GM18502 (cell line): ENCODE measurements at regions not wholly inside any gene's neighbourhood (a gene's known extent, or its start where the extent isn't known, plus 50 kb on each side); places are given as distances from the start of the nearest gene placed in this dataset.
"Not testable (repeated sequence)": the region's sequence is repeated elsewhere in the genome, so short reads cannot be mapped to it uniquely, and the experiment has no call there.

Experiments used
- ATAC-seq: cut with Tn5 transposase; IDR thresholded peaks from one replicate; pipeline ENCODE4 v1.9.1; 2021; ENCODE audit warnings: mild to moderate bottlenecking; ENCODE audit not compliant: unreplicated experiment, poor library complexity

DNA sequence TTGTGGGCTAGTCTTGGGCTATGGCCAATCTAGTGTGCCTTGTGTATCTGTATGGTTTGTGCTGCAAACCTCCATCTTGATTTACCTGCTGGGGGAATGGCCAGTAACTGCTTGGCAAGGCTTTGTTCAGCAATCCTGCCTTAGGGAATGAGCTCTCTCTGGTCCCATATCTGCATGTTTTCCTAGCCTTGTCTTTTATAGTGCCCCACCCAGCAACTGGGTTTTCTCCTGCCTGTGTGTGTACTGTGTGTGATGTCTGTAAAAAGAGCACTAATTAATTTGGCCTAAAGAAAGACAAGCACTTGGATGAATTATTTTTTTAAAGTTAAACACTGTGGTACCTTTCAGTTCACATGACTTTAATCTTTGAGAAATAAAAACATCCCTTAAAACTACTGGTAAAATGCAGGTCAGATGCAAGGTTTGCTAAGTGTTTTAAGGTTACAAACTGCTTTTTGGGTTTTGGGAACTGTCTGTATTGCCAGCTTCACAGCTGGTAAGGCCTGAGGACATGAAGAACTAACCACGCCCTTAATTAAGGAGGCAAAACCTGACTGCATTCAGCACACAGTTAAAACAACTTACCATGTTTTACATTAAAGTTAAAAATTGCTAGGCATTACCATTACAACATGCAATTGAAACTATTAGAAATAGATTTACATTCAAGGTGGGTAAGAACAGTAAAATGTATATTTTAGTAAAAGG, 1169.2 kb downstream of the OTOL1 start:
- no peak for ATAC-seq

DNA sequence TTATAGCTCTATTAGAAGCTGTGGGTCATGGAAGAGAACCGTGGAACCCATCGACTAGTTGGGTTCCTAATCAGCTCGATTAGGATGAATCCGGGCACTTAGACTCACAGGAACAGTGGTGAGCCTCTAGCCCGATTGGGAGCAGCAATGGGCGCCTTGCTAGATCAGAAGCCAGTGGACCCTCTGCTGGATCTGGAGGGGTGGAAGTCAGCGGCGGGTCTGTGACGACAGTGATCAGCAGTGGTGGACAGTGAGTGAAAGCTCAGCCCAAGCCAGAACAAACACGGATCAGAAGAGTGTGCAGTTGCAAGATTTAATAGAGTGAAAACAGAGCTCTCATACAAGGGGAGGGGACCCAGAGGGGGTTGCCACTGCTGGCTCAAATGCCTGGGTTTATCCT, 1170.2 kb downstream of the OTOL1 start:
- no peak for ATAC-seq

DNA sequence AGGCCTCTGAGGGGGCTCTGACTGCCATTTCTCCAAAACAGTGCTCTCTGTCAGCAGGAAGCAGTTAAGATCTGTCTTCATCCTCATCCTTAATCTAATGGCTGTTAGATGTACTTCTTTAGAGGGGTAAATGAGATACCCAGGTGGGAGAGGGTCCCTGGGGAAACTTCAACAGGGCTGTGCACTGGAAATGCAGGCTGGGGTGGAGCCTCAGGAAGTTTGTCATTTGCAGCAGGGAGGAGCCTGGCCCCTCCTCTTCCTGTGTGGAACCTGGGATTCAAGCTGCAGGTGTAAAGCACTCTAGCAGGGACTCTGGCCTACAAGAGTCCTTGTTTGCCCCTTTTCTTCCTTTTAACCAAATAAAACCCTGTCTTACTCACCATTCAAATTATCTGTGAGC, 1173.6 kb downstream of the OTOL1 start:
- no peak for ATAC-seq

DNA sequence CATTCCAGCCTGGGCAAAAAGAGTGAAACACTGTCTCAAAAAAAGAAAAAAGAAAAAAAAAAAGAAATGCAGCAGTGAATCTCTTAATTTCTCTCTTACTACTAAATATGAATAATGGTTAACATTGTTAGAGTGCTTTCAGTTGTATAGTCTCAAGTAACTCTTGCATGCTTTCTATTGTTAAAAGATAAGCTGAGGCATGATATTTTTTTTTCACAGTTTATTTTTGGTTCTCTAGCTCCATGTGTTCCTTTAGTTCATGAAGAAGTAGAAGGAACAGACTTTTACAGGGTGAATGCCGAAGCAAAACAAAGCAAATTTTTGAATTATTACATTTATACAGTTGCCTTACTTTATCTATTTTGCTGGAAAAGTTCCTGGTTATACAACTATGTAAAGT, 1180.9 kb downstream of the OTOL1 start:
- no peak for ATAC-seq

DNA sequence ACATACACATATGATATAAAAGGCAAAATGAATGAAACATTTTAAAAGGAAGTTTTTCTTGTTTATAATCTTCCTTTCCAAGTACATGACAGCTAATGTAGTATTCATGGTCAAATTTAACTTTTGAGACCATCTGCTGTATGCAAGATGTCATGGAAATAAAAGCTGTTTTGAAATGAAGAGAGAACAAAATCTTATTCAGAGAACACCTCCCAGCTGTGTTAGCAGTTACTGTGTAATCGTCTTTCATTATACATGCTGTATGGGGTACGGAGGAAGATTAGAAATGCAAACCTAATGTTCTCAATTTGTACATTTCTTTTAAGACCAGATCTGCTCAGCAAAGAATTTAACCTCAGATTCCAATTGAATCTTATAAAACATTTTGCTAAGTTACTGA, 1182.3 kb downstream of the OTOL1 start:
- no peak for ATAC-seq

DNA sequence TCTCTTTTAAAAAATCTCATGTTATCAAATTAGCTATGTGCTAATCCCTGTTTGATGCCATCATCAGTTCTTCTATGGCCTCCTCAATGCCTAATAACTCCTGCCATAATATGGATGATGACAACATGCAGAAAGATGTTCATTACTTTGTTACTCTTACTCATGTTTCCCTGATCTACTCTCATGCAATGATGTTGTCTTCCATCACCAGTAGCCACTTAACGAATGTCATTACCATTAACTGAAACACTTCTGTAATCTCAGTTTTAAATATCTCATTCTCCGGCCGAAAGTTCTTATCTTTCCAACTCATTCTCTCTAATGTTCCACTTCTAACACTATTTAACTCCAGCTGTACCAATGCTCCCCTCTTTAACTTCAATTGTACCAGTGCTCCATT, 1187.7 kb downstream of the OTOL1 start:
- ATAC-seq: no peak

DNA sequence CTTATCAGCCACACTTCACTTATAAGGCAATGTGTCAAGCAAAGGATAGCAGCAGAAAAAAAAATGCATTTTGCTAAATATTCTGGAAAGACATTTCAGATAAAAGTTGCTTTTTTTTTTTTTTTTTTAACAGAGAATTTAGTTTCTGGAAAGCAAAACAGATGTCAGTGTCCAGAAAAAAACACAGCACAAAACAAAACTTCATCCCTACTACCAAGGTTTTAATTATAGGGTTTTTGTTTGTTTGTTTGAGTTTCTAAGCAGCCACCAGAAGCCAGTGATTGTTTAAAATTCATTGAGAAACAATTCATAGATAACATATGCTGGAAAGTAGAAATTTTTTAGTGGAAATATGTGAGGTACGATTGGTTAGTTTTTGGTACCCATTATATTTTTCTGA, 1202.7 kb downstream of the OTOL1 start:
- ATAC-seq: no peak

DNA sequence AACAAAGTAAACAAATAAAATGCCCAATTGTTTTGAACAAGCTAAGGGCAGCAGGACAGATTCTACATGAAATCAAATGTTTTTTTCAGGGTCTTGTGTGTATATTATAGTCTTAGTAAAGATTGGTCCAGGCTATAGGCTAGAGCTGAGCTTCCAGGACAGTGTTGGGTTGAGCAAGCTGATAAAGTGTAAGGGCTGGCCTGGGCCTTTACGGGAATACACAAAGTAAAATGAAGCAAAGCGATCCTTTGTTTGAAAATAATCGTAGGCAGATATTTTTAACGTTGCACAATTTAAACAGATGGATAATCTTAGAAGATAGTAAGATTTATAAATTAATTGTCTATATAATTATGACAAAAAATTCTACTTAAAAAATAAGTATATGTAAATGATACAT, 1204.6 kb downstream of the OTOL1 start:
- no peak for ATAC-seq

DNA sequence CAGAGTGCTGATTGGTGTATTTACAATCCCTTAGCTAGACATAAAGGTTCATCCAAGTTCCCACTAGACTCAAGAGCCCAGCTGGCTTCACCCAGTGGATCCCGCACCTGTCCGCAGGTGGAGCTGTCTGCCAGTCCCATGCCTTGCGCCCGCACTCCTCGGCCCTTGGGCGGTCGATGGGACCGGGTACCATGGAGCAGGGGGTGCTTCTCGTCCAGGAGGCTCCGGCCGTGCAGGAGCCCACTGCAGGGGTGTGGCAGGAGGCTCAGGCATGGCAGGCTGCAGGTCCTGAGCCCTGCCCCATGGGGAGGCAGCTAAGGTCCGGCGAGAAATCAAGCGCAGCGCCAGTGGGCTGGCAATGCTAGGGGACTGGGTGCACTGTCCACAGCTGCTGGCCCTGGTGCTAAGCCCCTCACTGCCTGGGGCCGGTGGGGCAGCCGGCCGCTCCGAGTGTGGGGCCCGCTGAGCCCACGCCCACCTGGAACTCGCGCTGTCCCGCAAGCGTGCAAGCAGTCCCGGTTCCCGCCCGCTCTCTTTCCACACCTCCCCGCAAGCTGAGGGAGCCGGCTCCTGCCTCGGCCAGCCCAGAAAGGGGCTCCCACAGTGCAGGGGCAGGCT, 1206.3 kb downstream of the OTOL1 start:
- no peak for ATAC-seq

DNA sequence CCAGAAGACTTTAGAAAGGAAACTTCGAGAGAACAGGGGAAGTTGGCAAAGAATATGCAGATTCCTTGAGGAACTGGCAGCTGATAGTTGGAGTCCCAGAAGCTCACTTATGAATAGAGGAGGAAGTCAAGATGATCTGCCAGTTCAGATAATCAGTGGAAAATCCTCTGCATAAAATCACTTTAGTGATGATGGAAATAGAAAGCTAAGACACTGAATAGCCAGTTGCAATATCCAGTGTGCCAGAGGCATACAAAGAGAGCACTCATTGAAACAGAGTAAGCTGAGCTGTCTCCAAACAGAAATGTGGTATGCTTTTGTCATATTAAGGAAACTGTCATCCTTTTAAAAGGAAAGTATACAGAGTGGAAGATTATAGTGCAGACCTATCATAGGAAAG, 1207.6 kb downstream of the OTOL1 start:
- no peak for ATAC-seq

DNA sequence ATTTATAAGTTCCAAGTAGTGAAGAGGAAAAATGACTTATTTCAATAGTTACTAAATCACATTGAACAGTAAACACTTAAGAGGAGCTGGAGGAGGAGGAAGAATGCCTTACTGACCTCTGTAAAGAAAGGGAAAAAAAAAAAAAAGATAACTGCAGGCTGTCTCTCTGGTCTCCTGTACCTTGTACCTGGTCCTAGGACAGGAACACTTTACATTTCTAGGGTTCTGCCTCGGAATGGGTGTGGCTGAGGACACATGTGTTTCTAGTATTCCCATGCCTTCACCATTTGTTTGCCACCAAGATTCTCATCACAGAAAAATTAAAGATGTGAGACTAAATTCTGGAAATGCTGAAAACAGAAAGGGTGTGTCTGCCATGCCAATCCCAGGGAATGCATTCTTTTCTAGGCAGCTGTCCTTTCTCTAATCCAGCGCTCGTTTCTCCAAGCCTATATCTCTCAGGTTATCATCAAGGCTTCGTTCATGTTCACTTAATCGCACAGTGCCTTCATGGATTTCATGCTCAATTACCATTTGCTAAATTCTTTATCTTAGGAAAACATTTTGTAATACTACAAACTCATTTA, 1208.3 kb downstream of the OTOL1 start:
- ATAC-seq: no peak

DNA sequence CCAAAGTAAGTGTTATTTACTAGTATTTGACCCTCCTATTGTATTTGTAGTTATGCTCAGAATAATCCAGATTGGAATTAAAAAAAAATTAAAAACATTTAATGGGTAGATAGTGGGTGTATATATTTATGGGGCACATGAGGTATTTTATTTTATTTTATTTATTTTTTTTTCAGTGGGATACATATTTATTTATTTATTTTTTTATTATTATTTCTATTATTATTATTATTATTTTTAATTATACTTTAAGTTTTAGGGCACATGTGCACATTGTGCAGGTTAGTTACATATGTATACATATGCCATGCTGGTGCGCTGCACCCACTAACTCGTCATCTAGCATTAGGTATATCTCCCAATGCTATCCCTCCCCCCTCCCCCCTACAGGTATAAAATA, 1211.8 kb downstream of the OTOL1 start:
- not testable (repeated sequence) for ATAC-seq

DNA sequence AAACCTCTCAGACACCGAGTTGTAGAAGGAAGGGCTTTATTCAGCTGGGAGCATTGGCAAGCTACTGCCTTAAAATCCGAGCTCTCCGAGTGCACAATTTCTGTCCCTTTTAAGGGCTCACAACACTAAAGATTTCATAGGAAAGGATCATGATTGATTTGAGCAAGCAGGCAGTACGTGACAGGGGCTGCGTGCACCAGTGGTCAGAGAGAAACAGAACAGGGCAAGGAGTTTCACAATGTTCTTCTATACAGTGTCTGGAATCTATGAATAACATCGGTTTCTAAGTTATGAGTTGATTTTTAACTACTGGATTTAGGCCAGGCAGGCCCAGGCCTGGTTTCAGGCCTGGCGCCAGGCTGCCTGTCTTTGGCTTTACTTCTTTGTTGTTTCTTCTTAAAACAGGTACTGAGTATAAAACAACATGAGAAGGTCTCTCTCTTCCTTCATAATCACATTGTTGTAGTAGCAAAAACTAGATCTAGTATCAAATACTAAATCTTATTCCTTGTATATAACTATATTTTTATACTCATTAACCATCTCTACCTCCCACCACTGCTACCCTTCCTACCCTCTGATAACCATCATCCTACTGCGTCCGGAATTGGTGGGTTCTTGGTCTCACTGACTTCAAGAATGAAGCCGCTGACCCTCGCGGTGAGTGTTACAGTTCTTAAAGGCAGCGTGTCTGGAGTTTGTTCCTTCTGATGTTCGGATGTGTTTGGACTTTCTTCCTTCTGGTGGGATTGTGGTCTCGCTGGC, 1212.5 kb downstream of the OTOL1 start:
- not testable (repeated sequence) for ATAC-seq

DNA sequence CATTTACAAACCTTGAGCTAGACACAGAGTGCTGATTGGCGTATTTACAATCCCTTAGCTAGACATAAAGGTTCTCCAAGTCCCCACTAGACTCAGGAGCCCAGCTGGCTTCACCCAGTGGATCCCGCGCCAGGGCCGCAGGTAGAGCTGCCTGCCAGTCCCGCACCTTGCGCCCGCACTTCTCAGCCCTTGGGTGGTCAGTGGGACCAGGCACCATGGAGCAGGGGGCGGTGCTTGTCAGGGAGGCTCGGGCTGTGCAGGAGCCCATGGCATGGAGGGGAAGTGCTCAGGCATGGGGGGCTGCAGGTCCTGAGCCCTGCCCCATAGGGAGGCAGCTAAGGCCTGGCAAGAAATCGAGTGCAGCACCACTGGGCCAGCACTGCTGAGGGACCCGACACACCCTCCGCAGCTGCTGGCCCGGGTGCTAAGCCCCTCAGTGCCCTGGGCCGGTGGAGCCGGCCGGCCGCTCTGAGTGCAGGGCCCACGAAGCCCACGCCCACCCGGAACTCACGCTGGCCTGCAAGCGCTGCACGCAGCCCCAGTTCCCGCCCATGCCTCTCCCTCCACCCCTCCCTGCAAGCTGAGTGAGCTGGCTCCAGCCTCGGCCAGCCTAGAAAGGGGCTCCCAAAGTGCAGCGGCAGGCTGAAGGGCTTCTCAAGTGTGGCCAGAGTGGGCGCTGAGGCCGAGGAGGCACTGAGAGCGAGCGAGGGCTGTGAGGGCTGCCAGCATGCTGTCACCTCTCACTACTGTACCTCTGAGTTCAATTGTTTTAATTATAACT, 1213.9 kb downstream of the OTOL1 start:
- ATAC-seq: no peak

DNA sequence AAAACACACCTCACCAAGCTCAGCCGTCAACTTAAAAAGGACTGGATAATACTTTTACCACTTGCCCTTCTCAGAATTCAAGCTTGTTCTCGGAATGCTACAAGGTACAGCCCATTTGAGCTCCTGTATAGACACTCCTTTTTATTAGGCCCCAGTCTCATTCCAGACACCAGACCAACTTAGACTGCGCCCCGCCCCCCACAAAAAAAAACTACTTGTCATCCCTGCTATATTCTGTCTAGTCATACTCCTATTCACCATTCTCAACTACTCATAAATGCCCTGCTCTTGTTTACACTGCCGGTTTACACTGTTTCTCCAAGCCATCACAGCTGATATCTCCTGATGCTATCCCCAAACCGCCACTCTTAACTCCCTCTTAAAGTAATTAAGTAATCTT, 1220.5 kb downstream of the OTOL1 start:
- not testable (repeated sequence) for ATAC-seq

DNA sequence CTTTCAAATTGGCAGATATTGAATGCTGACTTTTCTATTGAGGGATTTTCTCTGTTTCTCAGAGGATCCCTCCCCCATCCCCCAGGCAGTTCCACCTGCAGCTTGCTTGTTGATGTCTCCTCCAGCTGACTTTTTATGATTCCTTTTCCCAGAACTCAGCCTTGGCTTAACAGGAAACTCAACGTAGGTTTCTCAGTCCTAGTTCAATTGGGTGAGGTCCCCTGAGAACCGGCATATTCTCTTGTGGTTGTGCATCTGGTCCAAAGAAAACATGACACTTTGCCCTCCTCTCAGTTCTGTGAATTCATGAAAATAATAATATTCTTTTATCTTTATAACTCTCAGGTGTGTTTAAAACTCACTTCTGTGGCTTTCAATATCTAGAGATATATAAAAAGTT, 1222.1 kb downstream of the OTOL1 start:
- ATAC-seq: no peak

DNA sequence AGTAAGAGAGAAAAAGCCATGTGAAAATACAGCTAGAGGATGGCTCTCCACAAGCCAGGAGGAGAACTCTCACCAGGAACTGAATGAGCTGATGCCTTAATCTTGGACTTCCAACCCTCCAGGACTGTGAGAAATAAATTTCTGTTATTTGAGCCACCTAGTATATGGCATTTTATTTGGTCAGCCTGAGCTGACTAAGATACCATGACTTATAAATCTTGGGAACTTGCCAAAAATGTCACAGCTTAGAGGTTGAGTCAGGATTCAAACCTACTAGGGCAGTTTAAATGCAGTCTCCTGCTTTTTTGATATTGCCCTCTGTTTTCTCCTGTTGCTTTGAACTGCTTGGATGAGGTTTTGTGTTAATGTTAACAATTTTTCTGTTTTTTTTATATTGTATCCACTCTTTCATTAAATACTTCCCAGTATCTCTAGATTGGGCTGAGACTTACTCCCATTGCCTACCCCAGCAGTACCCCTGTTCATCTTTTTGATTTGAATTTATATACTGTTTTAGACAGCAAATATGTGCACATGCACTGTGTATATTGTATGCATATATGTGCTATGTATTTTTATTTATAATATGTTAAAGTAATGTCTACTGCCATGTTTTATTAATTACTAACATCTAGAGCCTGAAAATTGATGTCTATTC, 1223.2 kb downstream of the OTOL1 start:
- no peak for ATAC-seq

DNA sequence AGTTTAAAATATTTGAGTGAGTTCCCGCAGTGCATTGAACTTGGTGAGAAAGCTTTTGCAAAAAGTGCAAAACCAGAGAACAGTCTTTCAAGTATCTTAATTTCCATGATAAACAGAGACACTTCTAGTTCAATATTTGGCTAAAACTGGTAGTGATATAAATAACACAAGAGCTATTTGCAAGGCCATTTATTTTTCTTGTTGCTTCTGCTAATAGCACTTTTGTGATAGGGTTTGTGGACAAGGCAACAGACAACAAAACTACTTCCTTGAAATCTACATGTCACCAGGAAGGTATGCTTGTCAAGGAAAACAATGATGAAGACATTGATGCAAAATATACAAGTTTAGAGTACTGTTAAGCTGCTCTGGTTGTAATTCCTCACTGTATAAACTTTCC, 1225.1 kb downstream of the OTOL1 start:
- ATAC-seq: no peak

DNA sequence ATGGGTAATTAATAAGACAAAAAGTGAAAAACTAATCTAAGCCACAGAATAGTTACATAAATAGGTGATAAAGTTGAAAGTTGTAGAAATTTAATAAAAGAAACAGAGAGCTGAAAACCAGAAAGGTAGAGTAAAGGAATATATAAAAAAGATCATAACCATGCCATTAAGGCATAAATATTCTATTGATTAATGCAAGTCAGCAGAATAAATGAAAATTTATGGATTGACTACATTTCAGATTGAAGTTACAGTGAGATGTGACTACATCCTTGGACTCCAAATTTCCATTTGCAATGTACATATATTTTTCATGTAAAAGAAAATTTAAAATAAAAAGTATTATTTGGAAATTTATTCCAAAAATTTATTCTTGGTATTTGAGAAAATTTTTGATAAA, 1225.7 kb downstream of the OTOL1 start:
- no peak for ATAC-seq

DNA sequence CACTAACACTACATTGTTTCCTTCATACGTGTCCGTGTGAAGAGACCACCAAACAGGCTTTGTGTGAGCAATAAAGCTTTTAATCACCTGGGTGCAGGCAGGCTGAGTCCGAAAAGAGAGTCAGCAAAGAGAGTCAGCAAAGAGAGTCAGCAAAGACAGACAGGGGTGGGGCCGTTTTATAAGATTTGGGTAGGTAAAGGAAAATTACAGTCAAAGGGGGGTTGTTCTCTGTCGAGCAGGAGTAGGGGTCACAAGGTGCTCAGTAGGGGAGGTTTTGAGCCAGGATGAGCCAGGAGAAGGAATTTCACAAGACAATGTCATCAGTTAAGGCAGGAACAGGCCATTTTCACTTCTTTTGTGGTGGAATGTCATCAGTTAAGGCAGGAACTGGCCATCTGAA, 1226.2 kb downstream of the OTOL1 start:
- not testable (repeated sequence) for ATAC-seq
